GM18508 (cell line): ENCODE measurements at regions not wholly inside any gene's neighbourhood (a gene's known extent, or its start where the extent isn't known, plus 50 kb on each side); places are given as distances from the start of the nearest gene placed in this dataset.
"Not testable (repeated sequence)": the region's sequence is repeated elsewhere in the genome, so short reads cannot be mapped to it uniquely, and the experiment has no call there.

Source experiments
- ATAC-seq: cut with Tn5 transposase; IDR thresholded peaks from one replicate; pipeline ENCODE4 v1.9.1; 2021; ENCODE audit warnings: moderate number of reproducible peaks; ENCODE audit not compliant: insufficient read depth, unreplicated experiment

- no peak for ATAC-seq
Measured at GRCh38 chr5:104347119-104347708, 784.6 kb upstream of the NUDT12 start.

GRCh38 chr5:104345222-104346016 lies 782.8 kb upstream of the NUDT12 start:
- ATAC-seq, result no peak

- no peak for ATAC-seq
Measured at GRCh38 chr5:104344809-104345208, 782.2 kb upstream of the NUDT12 start.

GRCh38 chr5:104327801-104328200 lies 765.2 kb upstream of the NUDT12 start:
- ATAC-seq, result no peak

- no peak for ATAC-seq
Measured at GRCh38 chr5:104326966-104327365, 764.4 kb upstream of the NUDT12 start.

- no peak for ATAC-seq
Measured at GRCh38 chr5:104325356-104325755, 762.8 kb upstream of the NUDT12 start.

GRCh38 chr5:104316676-104317075 lies 754.1 kb upstream of the NUDT12 start:
- ATAC-seq, result not testable (repeated sequence)

GRCh38 chr5:104312481-104312880 lies 749.9 kb upstream of the NUDT12 start:
- ATAC-seq, result no peak

GRCh38 chr5:104305602-104306001 lies 743.0 kb upstream of the NUDT12 start:
- ATAC-seq, result no peak

GRCh38 chr5:104299998-104300706 lies 737.6 kb upstream of the NUDT12 start:
- no peak for ATAC-seq

GRCh38 chr5:104298518-104298917 lies 735.9 kb upstream of the NUDT12 start:
- no peak for ATAC-seq

- no peak for ATAC-seq
Measured at GRCh38 chr5:104297076-104297475, 734.5 kb upstream of the NUDT12 start.

GRCh38 chr5:104295991-104296390 lies 733.4 kb upstream of the NUDT12 start:
- no peak for ATAC-seq

- no peak for ATAC-seq
Measured at GRCh38 chr5:104283136-104283535, 720.5 kb upstream of the NUDT12 start.

- ATAC-seq, result no peak
Measured at GRCh38 chr5:104273725-104274124, 711.1 kb upstream of the NUDT12 start.

GRCh38 chr5:104267320-104268015 lies 704.9 kb upstream of the NUDT12 start:
- no peak for ATAC-seq

GRCh38 chr5:104266161-104266560 lies 703.6 kb upstream of the NUDT12 start:
- ATAC-seq, result no peak

- no peak for ATAC-seq
Measured at GRCh38 chr5:104265531-104266140, 703.0 kb upstream of the NUDT12 start.

- ATAC-seq, result no peak
Measured at GRCh38 chr5:104247260-104247659, 684.7 kb upstream of the NUDT12 start.

- no peak for ATAC-seq
Measured at GRCh38 chr5:104241046-104241445, 678.5 kb upstream of the NUDT12 start.
